Liver (tissue), 3 donors: ENCODE measurements at regions not wholly inside any gene's neighbourhood (a gene's known extent, or its start where the extent isn't known, plus 50 kb on each side); places are given as distances from the start of the nearest gene placed in this dataset.

Experiments used
- ATF3 ChIP-seq: IDR thresholded peaks from 2 replicates; pipeline ENCODE4 v1.6.1; 2016; ENCODE audit warnings: antibody characterized with exemption
- CTCF ChIP-seq: fragments of 150-350 bp; IDR thresholded peaks from 2 replicates; pipeline ENCODE4 v1.5.1; 2017; ENCODE audit warnings: improper control_type of control experiment, low read depth, low read length; ENCODE audit not compliant: missing input control
- FOXA1 ChIP-seq: IDR thresholded peaks from 2 replicates; pipeline ENCODE4 v1.6.1; 2016; ENCODE audit warnings: antibody characterized with exemption
- GABPA ChIP-seq, 2 donors: IDR thresholded peaks in 1 of 2; conservative IDR thresholded peaks in 1 of 2; 2 replicates each; pipeline ENCODE4 v1.6.1; 2016; ENCODE audit warnings: antibody characterized with exemption in 2 of 2, mild to moderate bottlenecking in 1 of 2, moderate library complexity in 1 of 2
- JUND ChIP-seq, 2 donors: IDR thresholded peaks; 2 replicates each; pipeline ENCODE4 v1.6.1; 2016; ENCODE audit warnings: antibody characterized with exemption in 2 of 2
- MAX ChIP-seq: IDR thresholded peaks from 2 replicates; pipeline ENCODE4 v1.6.1; 2016; ENCODE audit warnings: antibody characterized with exemption
- RAD21 ChIP-seq, 2 donors: IDR thresholded peaks; 2 replicates each; pipeline ENCODE4 v1.6.1; 2016; ENCODE audit warnings: antibody characterized with exemption in 2 of 2, mild to moderate bottlenecking in 2 of 2
- REST ChIP-seq: IDR thresholded peaks from 2 replicates; pipeline ENCODE4 v1.6.1; 2016; ENCODE audit warnings: antibody characterized with exemption, mild to moderate bottlenecking
- SP1 ChIP-seq: IDR thresholded peaks from 2 replicates; pipeline ENCODE4 v1.6.1; 2018; ENCODE audit warnings: antibody characterized with exemption, mild to moderate bottlenecking
- TAF1 ChIP-seq: conservative IDR thresholded peaks from 2 replicates; pipeline ENCODE4 v1.6.1; 2016; ENCODE audit warnings: antibody characterized with exemption, mild to moderate bottlenecking
- YY1 ChIP-seq: IDR thresholded peaks from 2 replicates; pipeline ENCODE4 v1.6.1; 2016; ENCODE audit warnings: antibody characterized with exemption, mild to moderate bottlenecking
- donor health status: healthy.
- donor health status: healthy.

- TF ChIP-seq SP1 (no peak), CTCF (no peak), REST (no peak), JUND (IDR thresholded peaks at IDR 0.05) (no peak), MAX (no peak), FOXA1 (no peak), GABPA (IDR thresholded peaks at IDR 0.05 in 1 of 2, conservative IDR thresholded peaks at IDR 0.05 in 1 of 2) (no peak), YY1 (no peak), TAF1 (no peak), ATF3 (no peak), RAD21 (IDR thresholded peaks at IDR 0.05) (no peak)
These were observed 543.2 kb upstream of the CCDC179 start for GRCh38 chr11:23403210-23404185.
